ENCODE measurements at regions not wholly inside any gene's neighbourhood (a gene's known extent, or its start where the extent isn't known, plus 50 kb on each side); places are given as distances from the start of the nearest gene placed in this dataset.
"Not testable (repeated sequence)": the region's sequence is repeated elsewhere in the genome, so short reads cannot be mapped to it uniquely, and the experiment has no call there.

DNA sequence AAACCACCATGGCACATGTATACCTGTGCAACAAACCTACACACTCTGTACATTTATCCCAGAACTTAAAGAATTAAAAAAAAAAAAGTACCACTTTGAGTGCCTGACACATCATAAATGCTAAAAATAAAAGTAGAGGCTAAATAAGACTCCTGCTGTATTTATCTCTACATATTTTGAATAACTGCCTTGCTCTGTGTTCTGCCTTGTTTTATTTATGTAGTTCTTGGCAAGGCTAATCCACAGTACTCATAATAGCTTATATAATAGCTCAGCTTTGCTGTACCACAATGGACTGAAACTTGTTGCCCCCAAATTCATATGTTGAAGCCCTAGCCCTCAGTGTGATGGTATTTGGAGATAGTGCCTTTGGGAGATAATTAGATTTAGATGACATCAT lies 95.4 kb upstream of the ADAMTS9 start:
- no peak for DNase-seq (ENCODE audit: extremely low read depth, low read depth)

DNA sequence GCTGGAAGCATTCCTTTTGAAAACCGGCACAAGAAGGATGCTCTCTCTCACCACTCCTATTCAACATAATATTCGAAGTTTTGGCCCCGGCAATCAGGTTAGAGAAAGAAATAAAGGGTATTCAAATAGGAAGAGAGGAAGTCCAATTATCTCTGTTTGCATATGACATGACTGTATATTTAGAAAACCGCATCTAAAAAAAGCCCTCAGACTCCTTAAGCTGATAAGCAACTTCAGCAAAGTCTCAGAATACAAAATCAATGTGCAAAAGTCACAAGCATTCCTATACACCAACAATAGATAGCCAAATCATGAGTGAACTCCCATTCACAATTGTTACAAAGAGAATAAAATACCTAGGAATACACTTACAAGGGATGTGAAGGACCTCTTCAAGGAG lies 93.1 kb upstream of the ADAMTS9 start:
- DNase-seq (ENCODE audit: extremely low read depth, low read depth), result not testable (repeated sequence)

DNA sequence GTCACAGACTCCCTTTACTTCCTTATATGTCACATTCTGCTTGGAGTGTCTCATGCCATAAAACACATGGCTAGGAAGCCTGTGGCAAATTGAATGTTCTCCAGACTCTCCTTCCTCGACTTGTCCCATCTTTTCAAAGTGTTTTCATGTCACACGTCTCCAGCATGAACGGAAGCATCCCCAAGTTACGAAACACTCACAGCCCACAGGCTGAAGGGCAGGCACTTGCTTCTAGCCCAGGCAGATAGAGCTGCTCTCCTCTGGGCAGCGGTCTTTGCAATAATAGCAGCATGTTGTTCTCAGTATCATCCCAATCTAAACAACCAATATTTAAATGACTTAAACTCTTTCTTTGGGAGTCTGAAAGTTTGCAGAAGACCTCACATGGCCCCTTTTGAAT lies 85.3 kb upstream of the ADAMTS9 start:
- no peak for DNase-seq (ENCODE audit: extremely low read depth, low read depth)

DNA sequence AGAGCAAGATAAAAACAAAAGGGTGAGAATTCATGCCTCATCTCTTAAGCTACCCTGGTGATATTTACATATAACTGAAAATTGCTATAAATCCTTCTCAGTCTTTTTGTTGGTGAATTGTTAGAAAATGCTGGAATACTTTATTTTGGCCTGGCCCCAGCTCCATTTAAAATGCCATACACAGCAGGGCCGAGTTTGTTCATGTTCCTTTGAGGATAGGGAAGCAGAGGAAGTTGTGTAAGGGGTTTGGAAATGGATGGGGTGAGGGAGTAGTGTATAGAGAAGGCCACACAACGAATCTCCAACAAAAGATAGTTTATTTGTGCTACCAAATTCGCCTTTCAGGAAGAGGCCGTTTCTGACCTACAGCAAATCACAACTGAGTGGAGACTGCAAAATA lies 78.6 kb upstream of the ADAMTS9 start:
- no peak for DNase-seq (ENCODE audit: extremely low read depth, low read depth)

DNA sequence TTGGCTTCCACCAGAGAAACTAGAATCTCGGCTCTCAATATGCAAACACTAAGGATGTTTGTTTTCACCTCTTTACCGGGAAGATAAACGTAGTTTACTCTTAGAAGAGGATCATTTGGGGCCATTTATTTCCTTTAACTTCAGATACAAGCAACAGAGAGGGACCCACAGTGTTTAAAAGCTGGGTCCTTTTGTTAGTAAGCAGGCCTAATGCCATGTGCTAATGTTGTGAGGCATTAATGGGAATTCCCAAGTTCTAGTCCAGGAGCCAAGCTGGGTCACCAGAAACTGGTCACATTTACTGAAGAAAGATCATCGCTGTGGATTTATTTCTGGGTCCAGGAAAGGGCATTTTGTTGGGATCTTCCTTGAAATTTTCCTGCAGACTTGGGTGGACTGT lies 78.1 kb upstream of the ADAMTS9 start:
- no peak for DNase-seq (ENCODE audit: extremely low read depth, low read depth)

DNA sequence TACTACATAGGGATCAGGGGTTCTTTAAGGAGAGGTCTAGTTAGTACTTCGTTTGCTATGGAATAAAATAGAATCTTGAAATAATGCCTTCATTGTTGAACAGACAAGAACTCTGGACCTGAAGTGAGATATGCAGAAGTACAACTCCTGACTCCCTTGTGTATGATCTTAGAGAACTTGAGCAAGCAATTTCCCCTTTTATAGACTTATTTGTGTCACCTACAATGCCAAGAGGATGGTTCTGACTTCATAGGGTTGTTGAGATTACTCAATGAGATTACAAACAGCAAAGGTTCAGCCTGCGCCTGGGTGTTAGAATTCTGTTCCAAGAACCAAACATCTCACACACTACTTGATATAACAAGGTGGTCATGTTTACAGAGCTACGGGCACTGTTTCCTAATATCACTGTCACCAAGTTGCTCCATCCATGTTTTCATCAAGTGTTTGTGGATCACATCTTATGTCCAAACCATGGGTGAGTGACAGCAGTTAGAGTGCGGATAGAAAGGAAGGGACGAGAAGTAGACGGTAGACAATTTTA lies 76.7 kb upstream of the ADAMTS9 start:
- no peak for DNase-seq (ENCODE audit: extremely low read depth, low read depth)

DNA sequence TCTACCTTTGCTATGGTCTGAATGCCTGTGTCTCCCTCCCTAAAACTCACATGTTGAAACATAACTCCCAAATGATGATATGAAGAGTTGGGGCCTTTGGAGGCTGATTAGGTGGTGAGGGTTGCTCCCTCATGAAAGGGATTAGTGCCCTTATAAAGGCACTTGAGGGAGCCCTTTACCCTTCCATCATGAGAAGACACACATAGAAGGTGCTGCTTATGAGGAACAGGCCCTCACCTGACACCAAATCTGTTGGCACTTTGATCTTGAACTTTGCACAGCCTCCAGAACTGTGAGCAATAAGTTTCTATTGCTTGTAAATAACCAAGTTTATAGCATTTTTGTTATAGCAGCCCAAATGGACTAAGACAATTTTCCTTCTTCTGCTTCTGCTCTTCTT lies 76.2 kb upstream of the ADAMTS9 start:
- no peak for DNase-seq (ENCODE audit: extremely low read depth, low read depth)

DNA sequence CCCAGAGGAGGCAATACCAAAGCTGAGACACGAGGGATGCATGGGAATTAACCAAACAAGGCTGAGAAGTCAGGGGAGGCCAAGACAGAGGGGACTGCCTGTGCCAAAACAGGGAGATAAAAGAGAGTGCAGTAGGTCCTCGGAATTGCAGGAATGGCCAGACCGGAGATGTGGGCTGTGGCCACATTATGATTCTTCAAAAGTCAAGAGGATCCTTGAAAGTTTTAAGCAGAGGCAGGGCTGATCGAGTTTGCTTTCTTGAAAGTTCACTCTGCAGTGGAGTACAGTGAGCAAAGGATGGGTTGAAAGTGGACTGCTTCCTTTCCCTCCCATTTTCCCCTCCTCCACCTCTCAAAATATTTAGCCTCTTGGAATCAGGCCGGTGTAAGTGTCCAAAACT lies 73.9 kb upstream of the ADAMTS9 start:
- DNase-seq (ENCODE audit: extremely low read depth, low read depth), result no peak

DNA sequence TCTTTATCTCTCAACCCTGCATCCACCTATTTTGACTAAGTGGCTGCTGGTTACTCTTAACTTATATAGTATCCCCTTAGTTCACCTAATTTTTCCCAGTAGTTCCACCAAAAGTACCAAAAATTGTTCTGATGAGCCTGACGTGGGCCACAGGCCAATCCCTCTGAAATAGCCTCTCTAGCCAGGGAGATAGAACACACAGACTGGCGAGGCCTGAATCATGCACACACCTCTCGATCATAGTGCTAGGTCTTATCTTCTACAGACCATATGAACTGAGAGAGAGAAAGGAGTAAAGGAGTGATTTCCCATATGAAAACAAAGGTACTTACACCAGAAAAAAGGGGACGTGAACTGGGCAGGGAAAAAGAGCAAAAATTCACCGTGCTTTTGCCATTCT lies 72.5 kb upstream of the ADAMTS9 start:
- DNase-seq (ENCODE audit: extremely low read depth, low read depth), result no peak

DNA sequence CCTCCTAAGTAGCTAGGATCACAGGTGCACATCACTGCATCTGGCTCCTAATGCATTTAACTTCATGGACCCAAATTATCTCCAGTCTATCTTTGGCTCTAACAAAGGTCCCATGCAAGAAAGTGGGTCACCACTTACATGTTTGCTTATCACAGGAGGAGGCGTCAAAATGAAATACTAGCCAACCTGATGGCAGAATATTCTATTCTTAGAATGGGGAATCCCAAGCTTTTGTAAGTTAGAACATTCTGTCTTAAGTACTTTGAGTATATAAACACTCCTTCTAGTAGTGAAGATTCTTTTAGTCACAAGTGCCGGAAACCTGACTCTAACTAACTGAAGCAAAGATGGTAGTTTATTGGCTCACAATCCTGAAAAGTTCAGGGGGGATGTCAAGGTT lies 72.0 kb upstream of the ADAMTS9 start:
- DNase-seq (ENCODE audit: extremely low read depth, low read depth), result no peak

DNA sequence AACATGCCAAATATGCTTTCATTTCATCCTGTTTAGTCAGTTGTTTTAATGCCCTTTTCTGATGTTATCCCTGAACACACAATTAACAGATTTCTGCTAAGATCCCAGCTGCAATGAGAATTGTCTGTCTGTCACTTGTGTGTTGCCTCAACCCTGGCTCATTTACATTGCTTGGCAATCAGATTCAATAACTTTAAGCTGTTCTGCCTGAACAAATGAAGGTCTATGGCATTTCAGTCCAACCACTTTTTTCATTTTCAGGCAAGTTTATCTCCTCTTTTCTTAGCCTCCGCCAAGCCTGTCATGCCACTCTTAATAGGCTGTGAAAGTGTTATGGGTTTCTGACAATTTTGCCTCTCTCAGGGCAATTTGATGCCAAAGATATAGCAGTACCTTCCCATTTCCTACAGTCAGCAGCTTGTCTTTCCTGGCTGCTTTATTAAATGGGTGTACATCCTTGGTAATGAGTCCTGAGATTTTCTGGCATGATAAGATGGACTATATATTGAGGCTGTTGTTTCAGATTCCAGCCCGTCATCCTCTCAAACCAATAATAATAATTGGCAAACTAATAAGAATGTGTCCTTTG lies 68.7 kb upstream of the ADAMTS9 start:
- no peak for DNase-seq (ENCODE audit: extremely low read depth, low read depth)

DNA sequence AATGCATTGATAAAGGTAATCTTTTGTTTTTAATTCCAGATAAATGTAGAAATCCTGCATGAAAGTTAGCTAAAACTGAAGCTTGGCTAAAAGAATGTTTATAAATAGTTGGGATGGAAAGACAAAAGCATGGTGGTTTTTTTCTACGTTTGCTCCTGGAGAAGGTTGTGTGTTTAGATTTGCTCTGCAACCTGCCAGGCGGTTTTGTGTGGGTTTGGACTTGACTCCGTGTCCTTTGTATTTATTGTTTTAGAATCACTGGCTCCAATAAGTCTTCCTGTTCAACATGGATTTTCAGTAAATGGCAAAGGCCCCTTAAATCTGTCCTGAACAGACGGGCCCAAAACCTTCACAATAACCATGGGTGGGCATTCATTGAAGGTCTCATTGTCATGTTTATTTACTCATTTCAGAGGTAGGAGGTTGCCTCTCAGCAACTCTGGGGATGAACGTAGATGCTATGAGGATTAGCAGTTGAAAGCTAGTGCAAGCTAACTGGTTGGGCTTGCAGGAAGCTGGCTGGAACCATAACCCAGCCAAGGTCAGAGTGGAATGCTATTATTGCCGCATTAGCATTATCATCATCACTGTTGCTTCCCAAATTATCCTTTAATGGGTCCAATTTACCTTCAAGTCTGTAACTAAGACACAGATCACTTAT lies 60.6 kb upstream of the ADAMTS9 start:
- no peak for DNase-seq (ENCODE audit: extremely low read depth, low read depth)

DNA sequence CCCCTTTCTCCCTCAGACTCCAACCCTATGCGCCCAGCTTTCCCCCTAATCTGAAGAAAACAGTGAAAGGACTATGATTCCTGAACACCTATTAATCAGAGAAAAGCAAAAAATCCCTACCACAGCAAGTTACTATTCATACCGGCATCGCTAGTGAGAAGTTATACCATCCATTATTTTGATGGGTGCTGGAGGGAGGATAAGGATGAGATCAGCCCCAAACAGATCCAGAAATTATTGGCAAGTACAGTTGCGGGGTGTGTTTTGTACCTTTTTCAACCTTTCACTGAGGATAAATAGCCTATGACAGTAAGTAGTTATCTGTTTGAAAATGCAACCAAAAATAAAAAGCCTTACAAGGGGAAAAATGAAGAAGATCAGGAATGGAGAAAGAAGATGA lies 59.9 kb upstream of the ADAMTS9 start:
- no peak for DNase-seq (ENCODE audit: extremely low read depth, low read depth)

DNA sequence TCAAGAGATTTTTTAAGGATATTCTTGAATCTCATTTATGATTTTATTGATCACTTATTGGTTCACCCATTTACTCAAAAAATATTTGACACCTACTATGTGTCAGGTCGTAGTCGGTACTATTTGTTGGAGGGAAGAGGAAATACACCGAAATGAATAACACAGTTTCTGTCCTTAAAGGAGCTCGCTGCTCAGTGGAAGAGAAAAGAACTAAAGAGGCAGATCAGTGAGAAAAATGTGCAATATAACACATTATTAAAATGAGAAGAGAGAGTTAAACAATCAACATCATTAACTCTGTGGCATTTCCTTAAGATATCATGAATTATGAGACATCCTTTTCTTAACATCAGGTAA lies 56.1 kb upstream of the ADAMTS9 start:
- no peak for DNase-seq (ENCODE audit: extremely low read depth, low read depth)

DNA sequence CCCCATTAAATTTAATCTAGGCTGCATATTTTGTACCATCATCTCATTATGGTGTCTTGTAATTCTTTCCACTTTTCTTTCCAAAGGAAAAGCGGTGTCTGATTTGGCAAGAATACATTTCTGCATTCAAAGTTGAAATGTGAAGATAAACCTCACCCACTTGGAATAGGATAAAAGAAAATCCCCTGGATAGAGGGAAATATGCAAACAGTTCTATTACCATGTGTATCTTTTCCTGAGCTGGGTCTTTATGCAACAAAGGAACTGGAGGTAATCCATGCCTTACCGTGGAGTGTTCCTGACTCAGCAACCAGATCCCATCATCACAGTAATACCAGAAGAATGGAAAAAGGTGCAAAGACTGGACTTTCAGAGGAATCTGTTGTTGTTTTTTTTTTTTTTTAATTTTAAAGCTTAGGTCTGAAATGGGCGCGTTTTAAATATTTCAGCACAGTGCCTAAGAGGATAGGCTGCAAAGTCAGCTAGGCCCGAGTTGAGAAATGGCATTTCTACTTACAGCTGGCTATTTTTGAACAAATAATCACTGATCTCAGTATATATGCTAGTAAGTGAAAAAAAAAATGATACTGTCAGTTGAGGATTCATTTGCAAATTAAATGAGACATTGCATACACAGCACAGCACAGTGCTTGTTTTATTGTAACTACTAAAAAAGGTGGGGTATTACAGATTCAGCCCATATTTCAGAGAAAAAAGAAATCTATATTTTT lies 55.5 kb upstream of the ADAMTS9 start:
- no peak for DNase-seq (ENCODE audit: extremely low read depth, low read depth)

DNA sequence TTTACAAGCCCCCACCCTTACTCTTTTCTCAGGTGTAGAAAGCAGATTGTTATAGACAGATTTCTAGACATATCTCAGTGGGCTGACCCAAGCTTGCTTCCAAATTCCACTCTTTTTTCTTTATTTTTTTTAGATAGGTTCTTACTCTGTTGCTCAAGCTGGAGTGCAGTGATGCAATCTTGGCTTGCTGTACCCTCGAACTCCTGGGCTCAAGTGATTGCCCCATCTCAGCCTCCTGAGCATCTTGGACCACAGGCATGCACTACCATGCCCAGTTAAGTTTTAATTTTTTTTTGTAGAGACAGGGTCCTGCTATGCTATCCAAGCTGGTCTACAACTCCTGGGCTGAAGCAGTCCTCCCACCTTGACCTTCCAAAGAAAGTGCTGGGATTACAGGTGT lies 53.5 kb upstream of the ADAMTS9 start:
- DNase-seq (ENCODE audit: extremely low read depth, low read depth), result no peak

DNA sequence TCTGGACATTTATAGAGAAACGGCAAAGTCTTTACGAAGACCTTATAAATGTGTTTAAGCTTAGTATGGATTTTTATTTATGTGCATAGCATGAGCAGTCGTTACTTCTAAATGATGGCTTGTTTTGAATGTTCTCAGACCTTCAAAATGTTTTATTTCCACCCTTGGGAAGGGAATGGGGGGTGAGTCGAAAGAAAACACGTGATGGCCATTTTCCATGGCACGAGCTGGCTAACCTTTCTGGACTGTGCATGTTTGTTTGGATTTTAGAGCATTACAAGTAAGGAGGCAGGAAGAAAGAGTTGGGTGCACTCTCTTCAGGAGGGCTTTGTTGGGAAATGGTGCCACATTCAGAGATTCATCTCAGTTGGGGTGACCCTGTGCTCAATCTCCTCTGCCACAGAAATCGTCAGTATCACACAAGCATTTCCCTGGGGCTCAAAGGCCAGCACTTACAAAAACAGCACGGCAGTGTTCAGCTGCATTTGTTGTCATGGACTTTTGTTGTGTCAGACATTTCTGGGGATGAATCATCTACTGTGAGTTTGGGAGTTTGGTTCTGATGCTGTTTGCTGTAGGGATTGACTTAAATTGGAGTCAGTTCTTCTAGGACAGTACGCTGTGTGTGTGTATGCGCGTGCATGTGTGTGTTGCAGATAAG lies 52.3 kb upstream of the ADAMTS9 start:
- no peak for DNase-seq (ENCODE audit: extremely low read depth, low read depth)
